Large intestine (tissue), 3 donors: ENCODE measurements at regions not wholly inside any gene's neighbourhood (a gene's known extent, or its start where the extent isn't known, plus 50 kb on each side); places are given as distances from the start of the nearest gene placed in this dataset.
A peak's percentile ranks its signal among the peaks of the same experiment; 100 is the strongest.

Source experiments
- DNase-seq, 2 donors: peaks; one replicate each; pipeline versions ENCODE4 v3.0.0 to v3.0.0-alpha.2; 2013
- H3K27ac ChIP-seq: one replicate; pipeline ENCODE4 v1.5.1; 2013; ENCODE audit warnings: low read length
- H3K27me3 ChIP-seq: 2 replicates; pipeline ENCODE4 v1.6.1; 2013; ENCODE audit warnings: low read length; ENCODE audit not compliant: control insufficient read depth, insufficient read depth
- H3K36me3 ChIP-seq: 2 replicates; pipeline ENCODE4 v1.6.1; 2013; ENCODE audit warnings: low read length; ENCODE audit not compliant: control insufficient read depth, insufficient read depth
- H3K4me1 ChIP-seq: one replicate; pipeline ENCODE4 v1.6.1; 2013; ENCODE audit warnings: low read length; ENCODE audit not compliant: control insufficient read depth, insufficient read depth
- H3K4me3 ChIP-seq: one replicate; pipeline ENCODE4 v1.5.1; 2013; ENCODE audit warnings: low read length
- H3K9me3 ChIP-seq: one replicate; pipeline ENCODE4 v1.6.1; 2013; ENCODE audit warnings: mild to moderate bottlenecking, low read depth, low read length, moderate library complexity; ENCODE audit not compliant: control insufficient read depth
- whole genome bisulfite sequencing: methylation state at CpG from one replicate; pipeline ENCODE4 v1.1.5; 2013; ENCODE audit warnings: low lambda C conversion rate; ENCODE audit not compliant: insufficient coverage; 5-methylcytosine and 5-hydroxymethylcytosine counted together

DNA sequence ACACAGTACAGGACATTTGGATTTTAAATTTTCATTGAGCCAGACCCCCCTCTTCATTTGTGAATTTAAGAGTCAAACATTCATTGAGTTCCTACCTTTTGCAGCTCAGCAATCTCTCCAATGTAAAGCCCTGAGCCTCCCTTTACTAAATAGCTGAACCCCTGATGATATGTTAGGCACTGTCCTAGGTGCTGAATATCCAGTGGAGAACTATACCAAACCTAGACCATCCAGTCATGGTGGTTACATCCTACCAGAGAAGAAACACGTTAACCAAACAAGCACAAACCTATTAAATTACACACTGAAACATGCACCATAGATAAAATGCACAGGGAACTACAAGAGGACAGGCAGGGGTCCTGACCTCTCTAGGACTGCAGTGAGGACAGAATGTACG, 1585.3 kb upstream of the TMEM132C start:
- H3K27ac ChIP-seq: no peak overlapping the region
- no peak for DNase-seq
- no peaks in the 10 kb centered on the region for H3K27me3 ChIP-seq
- no peaks in the 10 kb centered on the region for H3K4me1 ChIP-seq
- H3K9me3 ChIP-seq: no peaks in the 10 kb centered on the region
- H3K4me3 ChIP-seq: no peak overlapping the region
- WGBS: 29% methylated on average over 1 of the region's 2 CpGs
- H3K36me3 ChIP-seq: no peaks in the 10 kb centered on the region

GRCh38 chr12:126684703-126685102, 1582.3 kb upstream of the TMEM132C start:
- Histone ChIP-seq H3K27ac (no peak overlapping the region), H3K4me3 (no peak overlapping the region), H3K9me3 (no peaks in the 10 kb centered on the region), H3K36me3 (no peaks in the 10 kb centered on the region), H3K27me3 (no peaks in the 10 kb centered on the region), H3K4me1 (no peaks in the 10 kb centered on the region)
- DNase-seq: no peak
- WGBS: no CpG with 5 or more reads among the region's 1 CpG

DNA sequence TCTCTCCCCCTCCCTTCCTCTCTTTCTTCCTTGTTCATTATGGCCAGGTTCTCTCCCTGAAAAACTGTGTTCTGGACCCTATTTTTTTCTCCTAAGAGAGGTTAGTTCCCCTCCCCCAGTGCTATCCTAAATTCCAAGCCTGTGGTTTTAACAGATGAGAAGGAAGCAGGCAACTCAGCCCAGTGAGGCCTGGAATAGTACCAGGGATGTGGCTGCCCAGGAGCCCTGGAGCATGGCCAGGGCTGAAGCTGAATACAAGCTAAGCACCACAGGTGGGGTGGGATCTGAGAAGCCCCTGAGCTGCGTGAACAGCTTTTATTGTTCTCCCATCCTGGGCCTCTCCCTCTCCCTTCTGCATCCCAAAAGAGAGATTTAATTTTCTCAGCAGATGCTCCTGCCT, 1581.3 kb upstream of the TMEM132C start:
- Histone ChIP-seq H3K4me3 (no peak overlapping the region), H3K27me3 (no peaks in the 10 kb centered on the region), H3K27ac (no peak overlapping the region), H3K36me3 (no peaks in the 10 kb centered on the region), H3K9me3 (no peaks in the 10 kb centered on the region), H3K4me1 (no peaks in the 10 kb centered on the region)
- no peak for DNase-seq
- WGBS: no CpG with 5 or more reads among the region's 1 CpG

DNA sequence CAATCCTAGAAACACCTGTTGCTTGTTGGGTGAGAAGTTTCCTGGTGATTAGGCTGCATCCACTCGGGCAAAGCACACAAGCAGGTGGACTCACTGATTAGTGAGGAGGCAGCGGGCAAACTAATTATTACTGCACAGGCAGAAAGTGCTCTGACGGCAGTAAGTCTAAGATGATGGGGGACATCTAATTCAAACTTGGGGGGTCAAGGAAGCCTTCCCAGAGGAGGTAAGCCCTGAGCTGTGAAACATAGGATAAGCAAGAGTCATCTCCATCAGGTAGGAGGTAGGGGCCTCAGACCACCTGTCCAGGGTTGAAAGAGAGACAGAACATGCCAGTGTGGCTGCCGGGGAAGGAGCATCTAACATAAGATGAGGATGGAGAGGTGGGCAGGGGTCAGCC, 1578.4 kb upstream of the TMEM132C start:
- 100% methylated on average over 1 of the region's 4 CpGs for WGBS
- H3K27ac ChIP-seq: no peak overlapping the region
- no peak for DNase-seq
- no peaks in the 10 kb centered on the region for H3K9me3 ChIP-seq
- no peaks in the 10 kb centered on the region for H3K27me3 ChIP-seq
- no peaks in the 10 kb centered on the region for H3K36me3 ChIP-seq
- no peak overlapping the region for H3K4me3 ChIP-seq
- H3K4me1 ChIP-seq: no peaks in the 10 kb centered on the region

- Histone ChIP-seq H3K27ac (no peak overlapping the region), H3K27me3 (no peaks in the 10 kb centered on the region), H3K9me3 (no peaks in the 10 kb centered on the region), H3K4me1 (no peaks in the 10 kb centered on the region), H3K4me3 (no peak overlapping the region), H3K36me3 (no peaks in the 10 kb centered on the region)
- no peak for DNase-seq
- no CpG with 5 or more reads among the region's 3 CpGs for WGBS
Measured at GRCh38 chr12:126700096-126700495, 1566.9 kb upstream of the TMEM132C start.

GRCh38 chr12:126704609-126705008, 1562.4 kb upstream of the TMEM132C start:
- H3K27ac ChIP-seq: no peak overlapping the region
- H3K27me3 ChIP-seq: no peaks in the 10 kb centered on the region
- DNase-seq: no peak
- H3K36me3 ChIP-seq: no peaks in the 10 kb centered on the region
- H3K4me1 ChIP-seq: no peaks in the 10 kb centered on the region
- WGBS: 100% methylated on average over 2 of the region's 4 CpGs
- H3K9me3 ChIP-seq: no peaks in the 10 kb centered on the region
- H3K4me3 ChIP-seq: no peak overlapping the region

GRCh38 chr12:126706300-126706699, 1560.7 kb upstream of the TMEM132C start:
- H3K36me3 ChIP-seq: no peaks in the 10 kb centered on the region
- no peak for DNase-seq
- no peak overlapping the region for H3K27ac ChIP-seq
- H3K4me3 ChIP-seq: no peak overlapping the region
- WGBS: 50% methylated on average over 1 of the region's 4 CpGs
- H3K4me1 ChIP-seq: no peaks in the 10 kb centered on the region
- no peaks in the 10 kb centered on the region for H3K9me3 ChIP-seq
- H3K27me3 ChIP-seq: no peaks in the 10 kb centered on the region

GRCh38 chr12:126708492-126708896, 1558.5 kb upstream of the TMEM132C start:
- no peak overlapping the region for H3K4me3 ChIP-seq
- no peak overlapping the region for H3K27ac ChIP-seq
- no peak for DNase-seq
- H3K4me1 ChIP-seq: no peaks in the 10 kb centered on the region
- 60% methylated on average over 1 of the region's 3 CpGs for WGBS
- no peaks in the 10 kb centered on the region for H3K36me3 ChIP-seq
- no peaks in the 10 kb centered on the region for H3K9me3 ChIP-seq
- no peaks in the 10 kb centered on the region for H3K27me3 ChIP-seq

GRCh38 chr12:126718365-126718764, 1548.6 kb upstream of the TMEM132C start:
- no peaks in the 10 kb centered on the region for H3K27me3 ChIP-seq
- no peak overlapping the region for H3K4me3 ChIP-seq
- no peak overlapping the region for H3K27ac ChIP-seq
- H3K9me3 ChIP-seq: no peaks in the 10 kb centered on the region
- peaks cover 10% of the 10 kb centered on the region for H3K4me1 ChIP-seq
- DNase-seq: no peak
- no peaks in the 10 kb centered on the region for H3K36me3 ChIP-seq

DNA sequence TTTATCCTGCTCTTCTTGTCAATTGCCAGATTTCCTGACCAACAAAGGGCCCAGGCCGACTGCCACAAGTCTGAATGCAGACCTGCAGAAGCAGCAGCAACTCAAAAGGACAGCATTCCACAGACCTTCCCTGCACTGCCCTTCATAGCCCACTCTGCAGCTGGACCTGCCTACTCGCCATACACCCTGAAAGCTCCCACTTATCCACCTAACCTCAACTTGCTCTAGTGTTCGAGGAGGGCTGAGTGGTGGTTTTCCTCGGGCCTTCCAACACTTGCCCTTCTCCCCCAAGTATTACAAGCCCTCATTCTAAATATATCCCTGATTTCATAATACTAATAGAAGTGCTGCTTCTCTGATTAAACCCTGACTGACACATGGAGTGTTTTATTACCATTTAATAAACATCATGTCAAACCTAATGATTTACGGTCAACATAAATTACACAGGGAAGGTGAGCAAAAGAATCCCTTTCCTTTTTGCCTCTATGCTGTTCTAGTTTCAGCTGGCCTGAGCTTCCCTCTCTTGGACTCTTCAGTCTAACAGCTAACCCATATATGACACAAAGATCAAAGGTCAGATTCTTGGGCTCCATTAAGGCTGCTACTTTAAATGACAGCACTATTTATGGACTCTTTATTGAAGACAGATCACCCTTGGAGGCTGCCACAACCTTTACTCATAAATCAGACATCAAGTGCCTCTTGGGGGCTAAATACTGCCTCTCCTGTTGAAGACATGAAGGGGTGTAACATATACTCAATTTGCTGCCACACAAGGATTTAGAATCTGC, 1546.9 kb upstream of the TMEM132C start:
- 20% methylated on average over 1 of the region's 5 CpGs for WGBS
- Histone ChIP-seq H3K9me3 (no peaks in the 10 kb centered on the region), H3K4me1 (peaks cover 10% of the 10 kb centered on the region), H3K4me3 (no peak overlapping the region), H3K27ac (peak overlapping the region; percentile 43), H3K27me3 (peaks cover 13% of the 10 kb centered on the region), H3K36me3 (no peaks in the 10 kb centered on the region)
- DNase-seq: peak; percentile 54 to 69
